NB4 (cell line): ENCODE measurements at regions not wholly inside any gene's neighbourhood (a gene's known extent, or its start where the extent isn't known, plus 50 kb on each side); places are given as distances from the start of the nearest gene placed in this dataset.

Experiments used
- DNase-seq: peaks from one replicate; pipeline ENCODE4 v3.0.0; 2010; ENCODE audit warnings: low read depth
- H3K4me3 ChIP-seq: one replicate; pipeline ENCODE4 v1.5.1; 2011; ENCODE audit warnings: mild to moderate bottlenecking, low read depth, low read length, moderate library complexity
- CTCF ChIP-seq: IDR thresholded peaks from one replicate; pipeline ENCODE4 v1.5.1; 2012; ENCODE audit warnings: low read depth, low read length
- MAX ChIP-seq: IDR thresholded peaks from 2 replicates; pipeline ENCODE4 v1.6.1; 2011; ENCODE audit warnings: low read depth, low read length
- MYC ChIP-seq: IDR thresholded peaks from 2 replicates; pipeline ENCODE4 v1.6.1; 2011; ENCODE audit warnings: low read depth, low read length
- POLR2A ChIP-seq: IDR thresholded peaks from 2 replicates; pipeline ENCODE4 v1.6.1; 2011; ENCODE audit warnings: mild to moderate bottlenecking; ENCODE audit not compliant: insufficient read length; ENCODE audit errors: extremely low read depth

GRCh38 chrX:39367416-39367815 is 566.2 kb downstream of the MID1IP1 start:
- no peak for TF ChIP-seq POLR2A
- no peak for TF ChIP-seq CTCF
- no peak for TF ChIP-seq MYC
- no peak for TF ChIP-seq MAX
- H3K4me3 ChIP-seq = no peak overlapping the region
- no peak for DNase-seq

GRCh38 chrX:39372115-39372514 is 570.9 kb downstream of the MID1IP1 start:
- TF ChIP-seq CTCF = no peak
- TF ChIP-seq MYC = no peak
- TF ChIP-seq POLR2A = no peak
- no peak for TF ChIP-seq MAX
- no peak overlapping the region for H3K4me3 ChIP-seq
- DNase-seq = no peak

GRCh38 chrX:39377157-39377556 is 575.9 kb downstream of the MID1IP1 start:
- no peak for DNase-seq
- no peak overlapping the region for H3K4me3 ChIP-seq
- no peak for TF ChIP-seq POLR2A
- no peak for TF ChIP-seq MAX
- TF ChIP-seq MYC = no peak
- no peak for TF ChIP-seq CTCF

GRCh38 chrX:39377773-39378172 is 576.5 kb downstream of the MID1IP1 start:
- H3K4me3 ChIP-seq = no peak overlapping the region
- DNase-seq = no peak
- TF ChIP-seq CTCF (no peak), POLR2A (no peak), MAX (no peak), MYC (no peak)

- no peak for DNase-seq
- H3K4me3 ChIP-seq = no peak overlapping the region
- TF ChIP-seq MAX = no peak
- TF ChIP-seq POLR2A = no peak
- no peak for TF ChIP-seq MYC
- no peak for TF ChIP-seq CTCF
These were observed 580.2 kb downstream of the MID1IP1 start for GRCh38 chrX:39381422-39381821.

GRCh38 chrX:39384996-39385395 is 583.7 kb downstream of the MID1IP1 start:
- H3K4me3 ChIP-seq = no peak overlapping the region
- TF ChIP-seq MAX (no peak), CTCF (no peak), POLR2A (no peak), MYC (no peak)
- no peak for DNase-seq
